Mesenchymal stem cell (in vitro differentiated cells and primary cell): ENCODE measurements at regions not wholly inside any gene's neighbourhood (a gene's known extent, or its start where the extent isn't known, plus 50 kb on each side); places are given as distances from the start of the nearest gene placed in this dataset.

Experiments
- DNase-seq: peaks from one replicate; pipeline ENCODE4 v3.0.0-alpha.2; 2013
- H2AFZ ChIP-seq: one replicate; pipeline ENCODE4 v1.6.1; 2013; ENCODE audit warnings: low read depth, mild to moderate bottlenecking, control low read depth, inconsistent platforms, low read length, moderate library complexity
- H2AK5ac ChIP-seq: 2 replicates; pipeline ENCODE4 v1.6.1; 2013; ENCODE audit warnings: low read length, moderate library complexity, mild to moderate bottlenecking, inconsistent platforms; ENCODE audit not compliant: severe bottlenecking
- H2BK120ac ChIP-seq: one replicate; pipeline ENCODE4 v1.6.1; 2013; ENCODE audit warnings: low read depth, mild to moderate bottlenecking, inconsistent platforms, low read length, moderate library complexity
- H2BK12ac ChIP-seq, 2 experiments: one replicate each; pipeline ENCODE4 v1.6.1; 2013; ENCODE audit warnings: inconsistent platforms in 2 of 2, low read length in 2 of 2, mild to moderate bottlenecking in 2 of 2, moderate library complexity in 2 of 2, control low read depth in 1 of 2
- H2BK15ac ChIP-seq: one replicate; pipeline ENCODE4 v1.6.1; 2013; ENCODE audit warnings: mild to moderate bottlenecking, low read depth, inconsistent platforms; ENCODE audit not compliant: poor library complexity, severe bottlenecking
- H2BK5ac ChIP-seq: 2 replicates; pipeline ENCODE4 v1.6.1; 2013; ENCODE audit warnings: low read depth, mild to moderate bottlenecking, low read length, control low read depth, inconsistent platforms; ENCODE audit not compliant: poor library complexity, severe bottlenecking
- H3K14ac ChIP-seq, 2 experiments: one replicate each; pipeline ENCODE4 v1.6.1; 2013; ENCODE audit warnings: inconsistent platforms in 2 of 2, low read length in 2 of 2, control low read depth in 1 of 2, mild to moderate bottlenecking in 1 of 2, moderate library complexity in 1 of 2
- H3K18ac ChIP-seq, 2 experiments: one replicate each; pipeline ENCODE4 v1.6.1; 2013; ENCODE audit warnings: inconsistent platforms in 2 of 2, low read length in 2 of 2, control low read depth in 1 of 2, low read depth in 1 of 2, mild to moderate bottlenecking in 1 of 2
- H3K23ac ChIP-seq, 2 experiments: one replicate each; pipeline ENCODE4 v1.6.1; 2013; ENCODE audit warnings: inconsistent platforms in 2 of 2, low read length in 2 of 2, mild to moderate bottlenecking in 2 of 2, moderate library complexity in 2 of 2, control low read depth in 1 of 2
- H3K27ac ChIP-seq: 2 replicates; pipeline ENCODE4 v1.5.1; 2013; ENCODE audit warnings: mild to moderate bottlenecking, moderate library complexity, low read length, control low read depth, inconsistent platforms; ENCODE audit not compliant: poor library complexity, severe bottlenecking
- H3K27me3 ChIP-seq, 2 experiments: 2 replicates each; pipeline versions ENCODE4 v1.6.1 to v1.7.0; 2013; ENCODE audit warnings: low read length in 2 of 2, mild to moderate bottlenecking in 2 of 2, moderate library complexity in 2 of 2, control low read depth in 1 of 2, inconsistent platforms in 1 of 2; ENCODE audit not compliant: control insufficient read depth in 1 of 2, insufficient read depth in 1 of 2
- H3K36me3 ChIP-seq, 2 experiments: 2 replicates each; pipeline versions ENCODE4 v1.6.1 to v1.7.0; 2013; ENCODE audit warnings: low read length in 2 of 2, control low read depth in 1 of 2, inconsistent platforms in 1 of 2, low read depth in 1 of 2, mild to moderate bottlenecking in 1 of 2; ENCODE audit not compliant: insufficient read depth in 2 of 2, control insufficient read depth in 1 of 2
- H3K4ac ChIP-seq, 2 experiments: one replicate each; pipeline ENCODE4 v1.6.1; 2013; ENCODE audit warnings: inconsistent platforms in 2 of 2, low read length in 2 of 2, mild to moderate bottlenecking in 2 of 2, moderate library complexity in 2 of 2, control low read depth in 1 of 2, low read depth in 1 of 2
- H3K4me1 ChIP-seq: 2 replicates; pipeline ENCODE4 v1.6.1; 2013; ENCODE audit warnings: low read depth, low read length, control low read depth; ENCODE audit not compliant: control insufficient read depth, insufficient read depth
- H3K4me2 ChIP-seq: 2 replicates; pipeline ENCODE4 v1.6.1; 2013; ENCODE audit warnings: low read length, mild to moderate bottlenecking, inconsistent platforms; ENCODE audit not compliant: poor library complexity, severe bottlenecking
- H3K4me3 ChIP-seq, 2 experiments: 2 replicates each; pipeline versions ENCODE4 v1.5.1 to v1.7.0; 2013; ENCODE audit warnings: low read length in 2 of 2, mild to moderate bottlenecking in 2 of 2, control low read depth in 1 of 2, low read depth in 1 of 2; ENCODE audit not compliant: insufficient read depth in 1 of 2
- H3K79me1 ChIP-seq: replicated peaks from 2 replicates; pipeline ENCODE4 v1.6.1; 2013; ENCODE audit warnings: mild to moderate bottlenecking, control low read depth, low read length, inconsistent platforms; ENCODE audit not compliant: poor library complexity, severe bottlenecking
- H3K9ac ChIP-seq: 2 replicates; pipeline ENCODE4 v1.7.0; 2013; ENCODE audit warnings: mild to moderate bottlenecking, low read length, moderate library complexity
- H3K9me3 ChIP-seq: 2 replicates; pipeline ENCODE4 v1.7.0; 2013; ENCODE audit warnings: mild to moderate bottlenecking, low read length; ENCODE audit not compliant: control insufficient read depth
- H4K8ac ChIP-seq: one replicate; pipeline ENCODE4 v1.6.1; 2013; ENCODE audit warnings: inconsistent platforms, mild to moderate bottlenecking, low read length, moderate library complexity
- H4K91ac ChIP-seq: one replicate; pipeline ENCODE4 v1.6.1; 2013; ENCODE audit warnings: mild to moderate bottlenecking, low read length, inconsistent platforms
- WGBS: methylation state at CpG from one replicate; pipeline ENCODE4 v1.1.7; 2013; ENCODE audit warnings: mixed read lengths; 5-methylcytosine and 5-hydroxymethylcytosine counted together

- H3K79me1 ChIP-seq: no peaks in the 10 kb centered on the region
- H2AFZ ChIP-seq: no peak overlapping the region
- H3K23ac ChIP-seq: no peak overlapping the region
- no peak overlapping the region for H4K91ac ChIP-seq
- no peaks in the 10 kb centered on the region for H3K27me3 ChIP-seq
- H3K36me3 ChIP-seq: no peaks in the 10 kb centered on the region
- no peak overlapping the region for H3K4me3 ChIP-seq
- H3K14ac ChIP-seq: no peak overlapping the region
- H3K4me1 ChIP-seq: no peaks in the 10 kb centered on the region
- H3K27ac ChIP-seq: no peak overlapping the region
- no CpG with 5 or more reads among the region's 2 CpGs for WGBS
- H2BK15ac ChIP-seq: no peak overlapping the region
- H3K4ac ChIP-seq: no peak overlapping the region
- H3K18ac ChIP-seq: no peak overlapping the region
- H3K9ac ChIP-seq: no peak overlapping the region
- no peak overlapping the region for H2AK5ac ChIP-seq
- no peak for DNase-seq
- no peak overlapping the region for H2BK120ac ChIP-seq
- no peak overlapping the region for H4K8ac ChIP-seq
- H2BK12ac ChIP-seq: no peak overlapping the region
- H2BK5ac ChIP-seq: no peak overlapping the region
- no peak overlapping the region for H3K4me2 ChIP-seq
- H3K9me3 ChIP-seq: no peaks in the 10 kb centered on the region
Measured at GRCh38 chr12:84415946-84416345, 496.7 kb downstream of the SLC6A15 start.

- Histone ChIP-seq H3K4ac (no peak overlapping the region), H2BK12ac (no peak overlapping the region), H3K23ac (no peak overlapping the region), H3K4me3 (no peak overlapping the region), H3K4me1 (no peaks in the 10 kb centered on the region), H2BK15ac (no peak overlapping the region), H3K27me3 (no peaks in the 10 kb centered on the region), H3K9me3 (no peaks in the 10 kb centered on the region), H3K18ac (no peak overlapping the region), H4K8ac (no peak overlapping the region), H3K27ac (no peak overlapping the region), H3K79me1 (no peaks in the 10 kb centered on the region), H4K91ac (no peak overlapping the region), H3K14ac (no peak overlapping the region), H3K36me3 (no peaks in the 10 kb centered on the region), H2AK5ac (no peak overlapping the region), H2BK5ac (no peak overlapping the region), H2BK120ac (no peak overlapping the region), H3K4me2 (no peak overlapping the region), H2AFZ (no peak overlapping the region), H3K9ac (no peak overlapping the region)
- no peak for DNase-seq
- WGBS: 100% methylated on average over 1 of the region's 2 CpGs
Measured at GRCh38 chr12:84413656-84414055, 498.9 kb downstream of the SLC6A15 start.

GRCh38 chr12:84412226-84412625 is 500.4 kb downstream of the SLC6A15 start:
- H3K18ac ChIP-seq: no peak overlapping the region
- no peak overlapping the region for H3K4ac ChIP-seq
- no peaks in the 10 kb centered on the region for H3K27me3 ChIP-seq
- H2BK15ac ChIP-seq: no peak overlapping the region
- H2AK5ac ChIP-seq: no peak overlapping the region
- no peak for DNase-seq
- no peak overlapping the region for H2AFZ ChIP-seq
- no peak overlapping the region for H3K4me3 ChIP-seq
- no peak overlapping the region for H3K27ac ChIP-seq
- no peak overlapping the region for H3K9ac ChIP-seq
- no peak overlapping the region for H2BK12ac ChIP-seq
- H3K36me3 ChIP-seq: no peaks in the 10 kb centered on the region
- H3K4me2 ChIP-seq: no peak overlapping the region
- no peaks in the 10 kb centered on the region for H3K79me1 ChIP-seq
- no peaks in the 10 kb centered on the region for H3K4me1 ChIP-seq
- WGBS: 100% methylated on average over 1 of the region's 1 CpG
- H2BK5ac ChIP-seq: no peak overlapping the region
- no peaks in the 10 kb centered on the region for H3K9me3 ChIP-seq
- no peak overlapping the region for H4K8ac ChIP-seq
- H3K14ac ChIP-seq: no peak overlapping the region
- H3K23ac ChIP-seq: no peak overlapping the region
- H4K91ac ChIP-seq: no peak overlapping the region
- no peak overlapping the region for H2BK120ac ChIP-seq

GRCh38 chr12:84411031-84411430 is 501.6 kb downstream of the SLC6A15 start:
- Histone ChIP-seq H2BK5ac (no peak overlapping the region), H2AFZ (no peak overlapping the region), H2AK5ac (no peak overlapping the region), H3K9me3 (no peaks in the 10 kb centered on the region), H3K79me1 (no peaks in the 10 kb centered on the region), H2BK120ac (no peak overlapping the region), H3K18ac (no peak overlapping the region), H3K4me3 (no peak overlapping the region), H3K36me3 (no peaks in the 10 kb centered on the region), H3K4me2 (no peak overlapping the region), H3K4me1 (no peaks in the 10 kb centered on the region), H3K14ac (no peak overlapping the region), H3K23ac (no peak overlapping the region), H3K27me3 (no peaks in the 10 kb centered on the region), H3K4ac (no peak overlapping the region), H3K9ac (no peak overlapping the region), H2BK15ac (no peak overlapping the region), H2BK12ac (no peak overlapping the region), H3K27ac (no peak overlapping the region), H4K8ac (no peak overlapping the region), H4K91ac (no peak overlapping the region)
- DNase-seq: no peak
- 75% methylated on average over 3 of the region's 3 CpGs for WGBS
